Activated naive CD4-positive, alpha-beta T cell treated with anti-CD3 and anti-CD28 coated beads, Interleukin-2, amount 50 U/mL, for 24 hours (primary cell): ENCODE measurements at regions not wholly inside any gene's neighbourhood (a gene's known extent, or its start where the extent isn't known, plus 50 kb on each side); places are given as distances from the start of the nearest gene placed in this dataset.

Experiments used
- H3K27ac Mint-ChIP-seq: one replicate; pipeline ENCODE4 v1.8.0; 2021; ENCODE audit warnings: mild to moderate bottlenecking, mixed read lengths
- H3K27me3 Mint-ChIP-seq: one replicate; pipeline ENCODE4 v1.8.0; 2021; ENCODE audit warnings: mixed read lengths
- H3K36me3 Mint-ChIP-seq: one replicate; pipeline ENCODE4 v1.8.0; 2021; ENCODE audit warnings: mixed read lengths
- H3K4me1 Mint-ChIP-seq: one replicate; pipeline ENCODE4 v1.8.0; 2021; ENCODE audit warnings: mixed read lengths
- H3K4me3 Mint-ChIP-seq: one replicate; pipeline ENCODE4 v1.8.0; 2021; ENCODE audit warnings: mild to moderate bottlenecking, mixed read lengths
- H3K9me3 Mint-ChIP-seq: one replicate; pipeline ENCODE4 v1.8.0; 2021; ENCODE audit warnings: mixed read lengths

GRCh38 chr12:68414988-68415387 lies 82.8 kb upstream of the MDM1 start:
- Mint-ChIP-seq H3K9me3 (no peaks in the 10 kb centered on the region), H3K27ac (no peak overlapping the region), H3K4me3 (no peak overlapping the region), H3K4me1 (peaks cover 7% of the 10 kb centered on the region), H3K27me3 (no peaks in the 10 kb centered on the region), H3K36me3 (peaks cover 2% of the 10 kb centered on the region)

- H3K9me3 Mint-ChIP-seq, result no peaks in the 10 kb centered on the region
- no peak overlapping the region for H3K4me3 Mint-ChIP-seq
- H3K4me1 Mint-ChIP-seq, result peaks cover 12% of the 10 kb centered on the region
- no peaks in the 10 kb centered on the region for H3K36me3 Mint-ChIP-seq
- no peak overlapping the region for H3K27ac Mint-ChIP-seq
- no peaks in the 10 kb centered on the region for H3K27me3 Mint-ChIP-seq
Measured at GRCh38 chr12:68416350-68416749, 84.2 kb upstream of the MDM1 start.

- no peak overlapping the region for H3K27ac Mint-ChIP-seq
- H3K4me1 Mint-ChIP-seq, result peaks cover 12% of the 10 kb centered on the region
- H3K4me3 Mint-ChIP-seq, result no peak overlapping the region
- no peaks in the 10 kb centered on the region for H3K36me3 Mint-ChIP-seq
- H3K9me3 Mint-ChIP-seq, result no peaks in the 10 kb centered on the region
- H3K27me3 Mint-ChIP-seq, result no peaks in the 10 kb centered on the region
Measured at GRCh38 chr12:68416826-68417225, 84.7 kb upstream of the MDM1 start.

- H3K27me3 Mint-ChIP-seq, result no peaks in the 10 kb centered on the region
- no peak overlapping the region for H3K4me3 Mint-ChIP-seq
- H3K4me1 Mint-ChIP-seq, result peaks cover 17% of the 10 kb centered on the region
- no peaks in the 10 kb centered on the region for H3K36me3 Mint-ChIP-seq
- H3K9me3 Mint-ChIP-seq, result no peaks in the 10 kb centered on the region
- no peak overlapping the region for H3K27ac Mint-ChIP-seq
Measured at GRCh38 chr12:68418137-68418460, 85.9 kb upstream of the MDM1 start.

- no peaks in the 10 kb centered on the region for H3K27me3 Mint-ChIP-seq
- peak overlapping the region; percentile 53 for H3K27ac Mint-ChIP-seq
- H3K36me3 Mint-ChIP-seq, result no peaks in the 10 kb centered on the region
- peaks cover 17% of the 10 kb centered on the region for H3K4me1 Mint-ChIP-seq
- peak overlapping the region; percentile 49 for H3K4me3 Mint-ChIP-seq
- H3K9me3 Mint-ChIP-seq, result no peaks in the 10 kb centered on the region
Measured at GRCh38 chr12:68420225-68421010, 88.3 kb upstream of the MDM1 start.

- Mint-ChIP-seq H3K27me3 (no peaks in the 10 kb centered on the region), H3K4me3 (no peak overlapping the region), H3K36me3 (no peaks in the 10 kb centered on the region), H3K27ac (no peak overlapping the region), H3K9me3 (no peaks in the 10 kb centered on the region), H3K4me1 (peaks cover 17% of the 10 kb centered on the region)
Measured at GRCh38 chr12:68422159-68422558, 90.0 kb upstream of the MDM1 start.

GRCh38 chr12:68422956-68423574 lies 90.9 kb upstream of the MDM1 start:
- no peaks in the 10 kb centered on the region for H3K27me3 Mint-ChIP-seq
- H3K36me3 Mint-ChIP-seq, result no peaks in the 10 kb centered on the region
- no peak overlapping the region for H3K27ac Mint-ChIP-seq
- peaks cover 10% of the 10 kb centered on the region for H3K4me1 Mint-ChIP-seq
- H3K4me3 Mint-ChIP-seq, result no peak overlapping the region
- no peaks in the 10 kb centered on the region for H3K9me3 Mint-ChIP-seq

GRCh38 chr12:68425998-68426397 lies 93.8 kb upstream of the MDM1 start:
- Mint-ChIP-seq H3K27me3 (no peaks in the 10 kb centered on the region), H3K9me3 (no peaks in the 10 kb centered on the region), H3K4me1 (peaks cover 4% of the 10 kb centered on the region), H3K4me3 (no peak overlapping the region), H3K36me3 (no peaks in the 10 kb centered on the region), H3K27ac (no peak overlapping the region)

GRCh38 chr12:68428211-68428610 lies 96.0 kb upstream of the MDM1 start:
- H3K4me1 Mint-ChIP-seq, result peaks cover 4% of the 10 kb centered on the region
- H3K4me3 Mint-ChIP-seq, result no peak overlapping the region
- H3K27ac Mint-ChIP-seq, result no peak overlapping the region
- no peaks in the 10 kb centered on the region for H3K9me3 Mint-ChIP-seq
- H3K27me3 Mint-ChIP-seq, result no peaks in the 10 kb centered on the region
- no peaks in the 10 kb centered on the region for H3K36me3 Mint-ChIP-seq

GRCh38 chr12:68428724-68429501 lies 96.8 kb upstream of the MDM1 start:
- Mint-ChIP-seq H3K9me3 (no peaks in the 10 kb centered on the region), H3K27ac (no peak overlapping the region), H3K4me1 (peaks cover 4% of the 10 kb centered on the region), H3K27me3 (no peaks in the 10 kb centered on the region), H3K36me3 (no peaks in the 10 kb centered on the region), H3K4me3 (no peak overlapping the region)

GRCh38 chr12:68429696-68430095 lies 97.5 kb upstream of the MDM1 start:
- no peaks in the 10 kb centered on the region for H3K27me3 Mint-ChIP-seq
- H3K4me3 Mint-ChIP-seq, result no peak overlapping the region
- H3K36me3 Mint-ChIP-seq, result no peaks in the 10 kb centered on the region
- H3K4me1 Mint-ChIP-seq, result peaks cover 4% of the 10 kb centered on the region
- H3K9me3 Mint-ChIP-seq, result peaks cover under 1% of the 10 kb centered on the region
- no peak overlapping the region for H3K27ac Mint-ChIP-seq

- H3K4me1 Mint-ChIP-seq, result peaks cover 8% of the 10 kb centered on the region
Measured at GRCh38 chr12:68431786-68432185, 99.6 kb upstream of the MDM1 start.

GRCh38 chr12:68432622-68433021 lies 100.5 kb upstream of the MDM1 start:
- Mint-ChIP-seq H3K27ac (no peak overlapping the region), H3K4me1 (peaks cover 8% of the 10 kb centered on the region), H3K4me3 (no peak overlapping the region), H3K9me3 (peaks cover 7% of the 10 kb centered on the region), H3K27me3 (no peaks in the 10 kb centered on the region), H3K36me3 (peaks cover 7% of the 10 kb centered on the region)

More at GRCh38 chr12:68431786-68432185, 99.6 kb upstream of the MDM1 start:
- Mint-ChIP-seq H3K9me3 (peaks cover 7% of the 10 kb centered on the region), H3K27ac (no peak overlapping the region), H3K4me3 (no peak overlapping the region), H3K27me3 (no peaks in the 10 kb centered on the region), H3K36me3 (peaks cover 7% of the 10 kb centered on the region)

GRCh38 chr12:68434391-68435298 lies 102.5 kb upstream of the MDM1 start:
- H3K4me1 Mint-ChIP-seq, result peaks cover 8% of the 10 kb centered on the region
- H3K9me3 Mint-ChIP-seq, result peaks cover 7% of the 10 kb centered on the region
- peaks cover 7% of the 10 kb centered on the region for H3K36me3 Mint-ChIP-seq
- H3K4me3 Mint-ChIP-seq, result no peak overlapping the region
- H3K27me3 Mint-ChIP-seq, result no peaks in the 10 kb centered on the region
- no peak overlapping the region for H3K27ac Mint-ChIP-seq

- Mint-ChIP-seq H3K4me1 (peaks cover 8% of the 10 kb centered on the region), H3K4me3 (no peak overlapping the region), H3K27me3 (no peaks in the 10 kb centered on the region), H3K9me3 (peaks cover 7% of the 10 kb centered on the region), H3K36me3 (peaks cover 7% of the 10 kb centered on the region), H3K27ac (no peak overlapping the region)
Measured at GRCh38 chr12:68435299-68435637, 103.1 kb upstream of the MDM1 start.
